DND-41 (cell line): ENCODE measurements at regions not wholly inside any gene's neighbourhood (a gene's known extent, or its start where the extent isn't known, plus 50 kb on each side); places are given as distances from the start of the nearest gene placed in this dataset.

ENCODE experiments used
- ATAC-seq: fragments of 200-7000 bp; cut with Tn5 transposase; 3 replicates; pipeline ENCODE4 v1.9.1; 2021; ENCODE audit warnings: low read depth; ENCODE audit not compliant: insufficient read depth
- DNase-seq: peaks from one replicate; pipeline ENCODE4 v3.0.0-alpha.2; 2020
- H2AFZ ChIP-seq: 2 replicates; pipeline ENCODE4 v1.6.0; 2012; ENCODE audit warnings: low read depth, low read length
- H3K27ac ChIP-seq: 2 replicates; pipeline ENCODE4 v1.5.1; 2012; ENCODE audit warnings: low read length, inconsistent platforms
- H3K27me3 ChIP-seq: fragments of 200-600 bp; sonication (generic); 2 replicates; pipeline ENCODE4 v1.6.0; 2012; ENCODE audit warnings: low read length, mild to moderate bottlenecking, inconsistent platforms; ENCODE audit not compliant: insufficient read depth, poor library complexity
- H3K36me3 ChIP-seq: 2 replicates; pipeline ENCODE4 v1.5.1; 2012; ENCODE audit warnings: low read length, inconsistent platforms; ENCODE audit not compliant: insufficient read depth
- H3K4me1 ChIP-seq: 2 replicates; pipeline ENCODE4 v1.5.1; 2012; ENCODE audit warnings: mild to moderate bottlenecking, low read length; ENCODE audit not compliant: insufficient read depth
- H3K4me2 ChIP-seq: 2 replicates; pipeline ENCODE4 v1.6.0; 2012; ENCODE audit warnings: mild to moderate bottlenecking, moderate library complexity, low read length, inconsistent platforms; ENCODE audit not compliant: insufficient read depth
- H3K4me3 ChIP-seq, 2 experiments: fragments of 200-600 bp in 1 of 2; shearing (Covaris generic) in 1 of 2; 2 replicates each; pipeline ENCODE4 v1.5.1; 2012 to 2016; ENCODE audit warnings: inconsistent platforms in 2 of 2, low read length in 2 of 2, mild to moderate bottlenecking in 2 of 2, low read depth in 1 of 2, moderate library complexity in 1 of 2
- H3K79me2 ChIP-seq: 2 replicates; pipeline ENCODE4 v1.6.0; 2012; ENCODE audit warnings: low read length, inconsistent platforms; ENCODE audit not compliant: insufficient read depth
- H3K9ac ChIP-seq: 2 replicates; pipeline ENCODE4 v1.6.0; 2012; ENCODE audit warnings: low read depth, mild to moderate bottlenecking, inconsistent platforms, low read length, moderate library complexity
- H3K9me3 ChIP-seq: 2 replicates; pipeline ENCODE4 v1.5.1; 2012; ENCODE audit warnings: low read length, moderate library complexity, mild to moderate bottlenecking, inconsistent platforms; ENCODE audit not compliant: insufficient read depth, severe bottlenecking
- H4K20me1 ChIP-seq: 2 replicates; pipeline ENCODE4 v1.6.0; 2012; ENCODE audit warnings: low read length; ENCODE audit not compliant: insufficient read depth
- EZH2 ChIP-seq: IDR thresholded peaks from 3 replicates; pipeline ENCODE4 v1.6.1; 2012; ENCODE audit warnings: borderline replicate concordance, low read depth, mild to moderate bottlenecking, moderate library complexity, low read length, inconsistent platforms; ENCODE audit not compliant: severe bottlenecking
- TF ChIP-seq, protein P1 (sequence below): IDR thresholded peaks from 2 replicates; pipeline ENCODE4 v1.5.1; 2012; ENCODE audit warnings: borderline replicate concordance, low read length, moderate library complexity, mild to moderate bottlenecking; ENCODE audit not compliant: poor library complexity, severe bottlenecking; ENCODE audit errors: extremely low read depth

DNA sequence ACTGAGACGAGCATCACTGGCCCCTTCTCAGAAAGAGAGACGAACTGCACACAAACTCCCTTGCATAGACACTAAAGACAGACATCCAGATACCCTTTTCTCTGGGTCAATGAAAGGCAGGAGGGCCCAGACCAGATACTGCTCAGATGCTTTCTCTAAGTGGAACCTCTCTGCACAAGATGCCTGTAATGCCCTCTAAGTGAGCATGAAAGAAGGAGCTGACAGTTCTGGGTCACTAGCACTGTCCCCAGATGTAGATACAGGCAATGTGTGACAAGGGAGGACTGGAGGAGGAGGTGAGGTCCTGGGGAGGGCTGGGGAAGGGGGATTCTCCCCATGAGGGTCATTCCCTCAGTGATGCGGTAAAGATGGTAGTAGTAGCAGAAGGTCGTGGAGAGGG, 501.0 kb upstream of the CDH11 start:
- H3K4me1 ChIP-seq = no peaks in the 10 kb centered on the region
- no peaks in the 10 kb centered on the region for H3K9me3 ChIP-seq
- no peak overlapping the region for H2AFZ ChIP-seq
- H3K27ac ChIP-seq = no peak overlapping the region
- no peaks in the 10 kb centered on the region for H4K20me1 ChIP-seq
- H3K27me3 ChIP-seq = no peaks in the 10 kb centered on the region
- TF ChIP-seq, protein P1, sequence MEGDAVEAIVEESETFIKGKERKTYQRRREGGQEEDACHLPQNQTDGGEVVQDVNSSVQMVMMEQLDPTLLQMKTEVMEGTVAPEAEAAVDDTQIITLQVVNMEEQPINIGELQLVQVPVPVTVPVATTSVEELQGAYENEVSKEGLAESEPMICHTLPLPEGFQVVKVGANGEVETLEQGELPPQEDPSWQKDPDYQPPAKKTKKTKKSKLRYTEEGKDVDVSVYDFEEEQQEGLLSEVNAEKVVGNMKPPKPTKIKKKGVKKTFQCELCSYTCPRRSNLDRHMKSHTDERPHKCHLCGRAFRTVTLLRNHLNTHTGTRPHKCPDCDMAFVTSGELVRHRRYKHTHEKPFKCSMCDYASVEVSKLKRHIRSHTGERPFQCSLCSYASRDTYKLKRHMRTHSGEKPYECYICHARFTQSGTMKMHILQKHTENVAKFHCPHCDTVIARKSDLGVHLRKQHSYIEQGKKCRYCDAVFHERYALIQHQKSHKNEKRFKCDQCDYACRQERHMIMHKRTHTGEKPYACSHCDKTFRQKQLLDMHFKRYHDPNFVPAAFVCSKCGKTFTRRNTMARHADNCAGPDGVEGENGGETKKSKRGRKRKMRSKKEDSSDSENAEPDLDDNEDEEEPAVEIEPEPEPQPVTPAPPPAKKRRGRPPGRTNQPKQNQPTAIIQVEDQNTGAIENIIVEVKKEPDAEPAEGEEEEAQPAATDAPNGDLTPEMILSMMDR = no peak
- TF ChIP-seq EZH2 = no peak
- H3K4me3 ChIP-seq = no peak overlapping the region
- no peak overlapping the region for H3K9ac ChIP-seq
- ATAC-seq = no peak
- H3K4me2 ChIP-seq = no peak overlapping the region
- no peaks in the 10 kb centered on the region for H3K79me2 ChIP-seq
- no peak for DNase-seq
- no peaks in the 10 kb centered on the region for H3K36me3 ChIP-seq

GRCh38 chr16:65622151-65622550, 500.3 kb upstream of the CDH11 start:
- Histone ChIP-seq H3K79me2 (no peaks in the 10 kb centered on the region), H2AFZ (no peak overlapping the region), H3K4me2 (no peak overlapping the region), H3K4me3 (no peak overlapping the region), H4K20me1 (no peaks in the 10 kb centered on the region), H3K4me1 (no peaks in the 10 kb centered on the region), H3K9ac (no peak overlapping the region), H3K9me3 (no peaks in the 10 kb centered on the region), H3K27ac (no peak overlapping the region), H3K36me3 (no peaks in the 10 kb centered on the region), H3K27me3 (no peaks in the 10 kb centered on the region)
- TF ChIP-seq, protein P1 = no peak
- TF ChIP-seq EZH2 = no peak
- ATAC-seq = no peak
- no peak for DNase-seq

DNA sequence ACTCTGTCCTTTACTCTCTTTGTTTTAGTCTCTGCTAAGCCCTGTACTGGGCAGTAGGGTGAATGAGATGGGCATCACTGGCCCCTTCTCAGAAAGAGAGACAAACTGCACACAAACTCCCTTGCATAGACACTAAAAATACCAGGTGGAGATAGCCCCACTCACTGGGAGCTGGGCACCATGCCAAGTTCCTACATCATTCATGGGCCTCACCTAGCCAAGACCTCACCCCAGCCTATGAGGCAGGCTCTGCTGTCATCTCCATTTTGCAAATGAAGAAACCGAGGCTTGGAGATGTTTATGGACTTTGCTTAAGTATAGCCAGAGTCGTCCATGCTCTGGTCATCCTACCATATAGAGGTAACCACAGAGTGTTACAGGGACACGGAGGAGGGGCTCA, 499.8 kb upstream of the CDH11 start:
- ATAC-seq (no peak), DNase-seq (no peak)
- H3K36me3 ChIP-seq = no peaks in the 10 kb centered on the region
- no peaks in the 10 kb centered on the region for H3K9me3 ChIP-seq
- no peaks in the 10 kb centered on the region for H3K79me2 ChIP-seq
- H3K4me1 ChIP-seq = no peaks in the 10 kb centered on the region
- H2AFZ ChIP-seq = no peak overlapping the region
- TF ChIP-seq, protein P1 = no peak
- TF ChIP-seq EZH2 = no peak
- no peaks in the 10 kb centered on the region for H3K27me3 ChIP-seq
- no peak overlapping the region for H3K27ac ChIP-seq
- no peak overlapping the region for H3K4me2 ChIP-seq
- H4K20me1 ChIP-seq = no peaks in the 10 kb centered on the region
- no peak overlapping the region for H3K9ac ChIP-seq
- no peak overlapping the region for H3K4me3 ChIP-seq

DNA sequence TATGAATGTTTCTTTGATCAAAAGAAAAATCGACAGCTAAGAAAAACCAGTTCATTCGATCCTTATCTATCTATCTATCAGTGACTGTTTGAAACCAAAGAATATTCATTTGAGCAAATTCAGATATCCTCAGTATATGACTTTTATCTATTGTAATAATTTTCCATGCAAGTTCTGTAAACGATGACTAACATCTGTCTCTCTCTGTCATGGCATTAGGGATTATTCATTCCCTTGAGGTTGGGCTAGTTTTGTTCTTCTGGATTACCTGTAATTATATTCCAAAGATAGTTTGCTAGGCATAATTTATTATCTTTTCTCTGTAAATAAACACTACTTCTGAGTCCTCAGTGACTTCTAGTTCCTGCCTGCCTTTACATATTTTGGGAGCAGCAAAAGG, 497.7 kb upstream of the CDH11 start:
- H3K4me3 ChIP-seq = no peak overlapping the region
- no peak overlapping the region for H3K9ac ChIP-seq
- ATAC-seq (no peak), DNase-seq (no peak)
- H3K79me2 ChIP-seq = no peaks in the 10 kb centered on the region
- no peaks in the 10 kb centered on the region for H3K9me3 ChIP-seq
- H3K4me2 ChIP-seq = no peak overlapping the region
- no peak overlapping the region for H3K27ac ChIP-seq
- no peaks in the 10 kb centered on the region for H3K27me3 ChIP-seq
- no peaks in the 10 kb centered on the region for H3K36me3 ChIP-seq
- TF ChIP-seq, protein P1 = no peak
- TF ChIP-seq EZH2 = no peak
- H4K20me1 ChIP-seq = no peaks in the 10 kb centered on the region
- no peak overlapping the region for H2AFZ ChIP-seq
- no peaks in the 10 kb centered on the region for H3K4me1 ChIP-seq
